ENCODE measurements at regions not wholly inside any gene's neighbourhood (a gene's known extent, or its start where the extent isn't known, plus 50 kb on each side); places are given as distances from the start of the nearest gene placed in this dataset.

DNA sequence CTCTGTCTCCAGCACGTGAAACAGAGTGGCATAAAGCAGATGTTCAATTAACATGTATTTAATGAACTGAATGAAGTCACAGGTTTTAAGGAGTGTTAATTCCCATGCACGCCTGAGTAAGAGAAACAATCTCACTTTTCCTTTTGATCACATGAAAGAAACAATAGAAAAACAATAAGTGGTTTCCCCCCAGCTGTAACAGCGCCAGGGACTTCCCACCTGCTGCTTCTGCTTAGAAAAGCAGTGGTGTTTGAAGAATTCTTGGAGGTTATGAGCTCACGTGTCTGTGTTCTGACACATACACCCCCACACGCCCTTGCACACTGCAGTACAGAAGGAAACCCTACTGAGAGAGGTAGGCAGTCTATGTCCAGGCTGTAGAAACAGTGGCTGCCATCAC lies 51.3 kb upstream of the FRMD4A start:
- Histone ChIP-seq H3K4me3 (replicated peaks; ENCODE audit: low read depth, low read length) (no peak overlapping the region), H3K27me3 (replicated peaks; ENCODE audit: control insufficient read depth, insufficient read depth, low read length) (peaks cover 2% of the 10 kb centered on the region; the same call in 1 of the 2 replicates), H3K36me3 (ENCODE audit: control insufficient read depth, insufficient read depth, low read length) (no peaks in the 10 kb centered on the region)
- no peak for DNase-seq (ENCODE audit: extremely low read depth, insufficient read length)
- TF ChIP-seq, protein P1, sequence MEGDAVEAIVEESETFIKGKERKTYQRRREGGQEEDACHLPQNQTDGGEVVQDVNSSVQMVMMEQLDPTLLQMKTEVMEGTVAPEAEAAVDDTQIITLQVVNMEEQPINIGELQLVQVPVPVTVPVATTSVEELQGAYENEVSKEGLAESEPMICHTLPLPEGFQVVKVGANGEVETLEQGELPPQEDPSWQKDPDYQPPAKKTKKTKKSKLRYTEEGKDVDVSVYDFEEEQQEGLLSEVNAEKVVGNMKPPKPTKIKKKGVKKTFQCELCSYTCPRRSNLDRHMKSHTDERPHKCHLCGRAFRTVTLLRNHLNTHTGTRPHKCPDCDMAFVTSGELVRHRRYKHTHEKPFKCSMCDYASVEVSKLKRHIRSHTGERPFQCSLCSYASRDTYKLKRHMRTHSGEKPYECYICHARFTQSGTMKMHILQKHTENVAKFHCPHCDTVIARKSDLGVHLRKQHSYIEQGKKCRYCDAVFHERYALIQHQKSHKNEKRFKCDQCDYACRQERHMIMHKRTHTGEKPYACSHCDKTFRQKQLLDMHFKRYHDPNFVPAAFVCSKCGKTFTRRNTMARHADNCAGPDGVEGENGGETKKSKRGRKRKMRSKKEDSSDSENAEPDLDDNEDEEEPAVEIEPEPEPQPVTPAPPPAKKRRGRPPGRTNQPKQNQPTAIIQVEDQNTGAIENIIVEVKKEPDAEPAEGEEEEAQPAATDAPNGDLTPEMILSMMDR (IDR thresholded peaks at IDR 0.05; ENCODE audit: insufficient read depth, low read length, poor library complexity, severe bottlenecking): no peak

GRCh38 chr10:14381475-14381874 lies 50.8 kb upstream of the FRMD4A start:
- H3K36me3 ChIP-seq (ENCODE audit: control insufficient read depth, insufficient read depth, low read length): no peaks in the 10 kb centered on the region
- H3K27me3 ChIP-seq (replicated peaks; ENCODE audit: control insufficient read depth, insufficient read depth, low read length): peaks cover 2% of the 10 kb centered on the region; the same call in 1 of the 2 replicates
- DNase-seq (ENCODE audit: extremely low read depth, insufficient read length): no peak
- no peak overlapping the region for H3K4me3 ChIP-seq (replicated peaks; ENCODE audit: low read depth, low read length)
- TF ChIP-seq, protein P1 (IDR thresholded peaks at IDR 0.05; ENCODE audit: insufficient read depth, low read length, poor library complexity, severe bottlenecking): no peak

DNA sequence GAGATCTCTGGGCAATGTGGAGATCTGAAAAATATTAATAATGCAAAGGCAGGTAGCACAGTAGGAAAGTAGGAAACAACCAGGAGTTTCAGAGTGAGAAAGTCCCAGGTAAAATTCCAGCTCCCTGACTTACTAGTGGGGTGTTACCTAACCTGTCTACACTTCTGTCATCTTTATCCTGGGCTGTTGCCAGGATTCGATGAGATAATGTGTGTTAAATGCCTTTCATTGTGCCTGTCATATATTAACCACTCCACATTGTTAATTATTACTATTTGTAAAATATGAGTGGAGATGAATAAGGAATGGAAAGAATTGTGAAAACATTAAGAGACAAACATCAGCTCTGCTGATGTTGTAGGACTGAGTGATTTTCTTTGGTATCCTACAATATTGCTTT lies 50.0 kb upstream of the FRMD4A start:
- TF ChIP-seq, protein P1 (IDR thresholded peaks at IDR 0.05; ENCODE audit: insufficient read depth, low read length, poor library complexity, severe bottlenecking): no peak
- Histone ChIP-seq H3K36me3 (ENCODE audit: control insufficient read depth, insufficient read depth, low read length) (no peaks in the 10 kb centered on the region), H3K27me3 (replicated peaks; ENCODE audit: control insufficient read depth, insufficient read depth, low read length) (peaks cover 2% of the 10 kb centered on the region; the same call in 1 of the 2 replicates), H3K4me3 (replicated peaks; ENCODE audit: low read depth, low read length) (no peak overlapping the region)
- no peak for DNase-seq (ENCODE audit: extremely low read depth, insufficient read length)
